GM18519 (cell line): ENCODE measurements at regions not wholly inside any gene's neighbourhood (a gene's known extent, or its start where the extent isn't known, plus 50 kb on each side); places are given as distances from the start of the nearest gene placed in this dataset.
A peak's percentile ranks its signal among the peaks of the same experiment; 100 is the strongest.

Experiments
- ATAC-seq: cut with Tn5 transposase; IDR thresholded peaks from one replicate; pipeline ENCODE4 v1.9.1; 2021; ENCODE audit warnings: mild to moderate bottlenecking, moderate library complexity; ENCODE audit not compliant: unreplicated experiment, low FRiP score

- no peak for ATAC-seq
Observed at GRCh38 chr6:22925304-22925835, 356.0 kb downstream of the HDGFL1 start.

GRCh38 chr6:22925920-22926789 is 356.8 kb downstream of the HDGFL1 start:
- ATAC-seq, result no peak

GRCh38 chr6:22926790-22927354 is 357.5 kb downstream of the HDGFL1 start:
- ATAC-seq, result no peak

- ATAC-seq, result no peak
Observed at GRCh38 chr6:22928775-22929174, 359.4 kb downstream of the HDGFL1 start.

GRCh38 chr6:22929311-22929985 is 360.1 kb downstream of the HDGFL1 start:
- ATAC-seq, result no peak

GRCh38 chr6:22940581-22941290 is 371.4 kb downstream of the HDGFL1 start:
- no peak for ATAC-seq

- no peak for ATAC-seq
Observed at GRCh38 chr6:22942403-22942802, 373.0 kb downstream of the HDGFL1 start.

GRCh38 chr6:22943327-22943726 is 374.0 kb downstream of the HDGFL1 start:
- ATAC-seq, result no peak

- no peak for ATAC-seq
Observed at GRCh38 chr6:22949967-22950366, 380.6 kb downstream of the HDGFL1 start.

- ATAC-seq, result no peak
Observed at GRCh38 chr6:22952097-22952496, 382.7 kb downstream of the HDGFL1 start.

GRCh38 chr6:22954749-22955385 is 385.5 kb downstream of the HDGFL1 start:
- peak; percentile 60 for ATAC-seq

- no peak for ATAC-seq
Observed at GRCh38 chr6:22956029-22956681, 386.8 kb downstream of the HDGFL1 start.

- ATAC-seq, result peak; percentile 47
Observed at GRCh38 chr6:22958677-22959076, 389.3 kb downstream of the HDGFL1 start.

GRCh38 chr6:22959571-22959970 is 390.2 kb downstream of the HDGFL1 start:
- ATAC-seq, result no peak

GRCh38 chr6:22964334-22964733 is 395.0 kb downstream of the HDGFL1 start:
- ATAC-seq, result no peak

- no peak for ATAC-seq
Observed at GRCh38 chr6:22965889-22966288, 396.5 kb downstream of the HDGFL1 start.

- ATAC-seq, result no peak
Observed at GRCh38 chr6:22966691-22967422, 397.5 kb downstream of the HDGFL1 start.

GRCh38 chr6:22970004-22970403 is 400.6 kb downstream of the HDGFL1 start:
- ATAC-seq, result no peak

- ATAC-seq, result no peak
Observed at GRCh38 chr6:22972771-22973170, 403.4 kb downstream of the HDGFL1 start.
